NCI-H226 (cell line): ENCODE measurements at regions not wholly inside any gene's neighbourhood (a gene's known extent, or its start where the extent isn't known, plus 50 kb on each side); places are given as distances from the start of the nearest gene placed in this dataset.

ENCODE experiments used
- DNase-seq: peaks from one replicate; pipeline ENCODE4 v3.0.0-alpha.2; 2015

- DNase-seq: no peak
These were observed 862.2 kb upstream of the MDGA2 start for GRCh38 chr14:48537600-48537999.

- DNase-seq: no peak
These were observed 860.9 kb upstream of the MDGA2 start for GRCh38 chr14:48536318-48536717.

- DNase-seq: no peak
These were observed 852.4 kb upstream of the MDGA2 start for GRCh38 chr14:48527832-48528231.

GRCh38 chr14:48526307-48526706 is 850.9 kb upstream of the MDGA2 start:
- DNase-seq: no peak

GRCh38 chr14:48504921-48505320 is 829.5 kb upstream of the MDGA2 start:
- no peak for DNase-seq

- DNase-seq: no peak
These were observed 815.4 kb upstream of the MDGA2 start for GRCh38 chr14:48490756-48491155.

- no peak for DNase-seq
These were observed 798.5 kb upstream of the MDGA2 start for GRCh38 chr14:48473944-48474343.

- no peak for DNase-seq
These were observed 780.6 kb upstream of the MDGA2 start for GRCh38 chr14:48456051-48456450.

GRCh38 chr14:48454887-48455286 is 779.5 kb upstream of the MDGA2 start:
- no peak for DNase-seq

- no peak for DNase-seq
These were observed 777.1 kb upstream of the MDGA2 start for GRCh38 chr14:48452437-48452995.

- no peak for DNase-seq
These were observed 759.8 kb upstream of the MDGA2 start for GRCh38 chr14:48435221-48435620.

GRCh38 chr14:48430805-48431204 is 755.4 kb upstream of the MDGA2 start:
- no peak for DNase-seq

- DNase-seq: no peak
These were observed 754.1 kb upstream of the MDGA2 start for GRCh38 chr14:48429512-48429911.

- no peak for DNase-seq
These were observed 742.5 kb upstream of the MDGA2 start for GRCh38 chr14:48417715-48418500.

- DNase-seq: no peak
These were observed 725.9 kb upstream of the MDGA2 start for GRCh38 chr14:48401321-48401720.

GRCh38 chr14:48398675-48399282 is 723.4 kb upstream of the MDGA2 start:
- DNase-seq: peak; percentile 11

- DNase-seq: no peak
These were observed 716.3 kb upstream of the MDGA2 start for GRCh38 chr14:48391661-48392060.

GRCh38 chr14:48390346-48390745 is 714.9 kb upstream of the MDGA2 start:
- no peak for DNase-seq

GRCh38 chr14:48384821-48385220 is 709.4 kb upstream of the MDGA2 start:
- peak; percentile 78 for DNase-seq

- DNase-seq: no peak
These were observed 707.6 kb upstream of the MDGA2 start for GRCh38 chr14:48382961-48383360.

GRCh38 chr14:48378541-48378940 is 703.1 kb upstream of the MDGA2 start:
- no peak for DNase-seq

- peak; percentile 41 for DNase-seq
These were observed 698.6 kb upstream of the MDGA2 start for GRCh38 chr14:48373981-48374380.

- DNase-seq: peak; percentile 88
These were observed 675.6 kb upstream of the MDGA2 start for GRCh38 chr14:48350971-48351370.

GRCh38 chr14:48349689-48350088 is 674.3 kb upstream of the MDGA2 start:
- DNase-seq: no peak
